ENCODE measurements at regions not wholly inside any gene's neighbourhood (a gene's known extent, or its start where the extent isn't known, plus 50 kb on each side); places are given as distances from the start of the nearest gene placed in this dataset.

GRCh38 chr5:121263456-121263855 lies 588.2 kb upstream of the FTMT start:
- H3F3A ChIP-seq (ENCODE audit: insufficient read depth, low read depth), result no peaks in the 10 kb centered on the region
- ChIA-PET CTCF (no interaction called here), POLR2A (ENCODE audit: unreplicated experiment) (no interaction called here)
- no peaks in the 10 kb centered on the region for H4K20me1 ChIP-seq (ENCODE audit: insufficient read depth)
- BruUV-seq (replicated peaks), result no TSS peak
- H3K36me3 ChIP-seq (ENCODE audit: low read depth), result no peaks in the 10 kb centered on the region
- no peaks in the 10 kb centered on the region for H3K27me3 ChIP-seq (ENCODE audit: insufficient read depth, low read depth)
- no peak overlapping the region for H2AFZ ChIP-seq
- no peaks in the 10 kb centered on the region for H3K4me1 ChIP-seq (replicated peaks; ENCODE audit: insufficient read depth)
- intact Hi-C loops (cut with micrococcal nuclease; ENCODE audit: unreplicated experiment), result no loop called here
- DNase-seq, result no peak
- no peaks in the 10 kb centered on the region for H3K9me3 ChIP-seq (ENCODE audit: insufficient read depth, low read depth)
- H3K27ac ChIP-seq, result no peak overlapping the region
- TF ChIP-seq, protein P1, sequence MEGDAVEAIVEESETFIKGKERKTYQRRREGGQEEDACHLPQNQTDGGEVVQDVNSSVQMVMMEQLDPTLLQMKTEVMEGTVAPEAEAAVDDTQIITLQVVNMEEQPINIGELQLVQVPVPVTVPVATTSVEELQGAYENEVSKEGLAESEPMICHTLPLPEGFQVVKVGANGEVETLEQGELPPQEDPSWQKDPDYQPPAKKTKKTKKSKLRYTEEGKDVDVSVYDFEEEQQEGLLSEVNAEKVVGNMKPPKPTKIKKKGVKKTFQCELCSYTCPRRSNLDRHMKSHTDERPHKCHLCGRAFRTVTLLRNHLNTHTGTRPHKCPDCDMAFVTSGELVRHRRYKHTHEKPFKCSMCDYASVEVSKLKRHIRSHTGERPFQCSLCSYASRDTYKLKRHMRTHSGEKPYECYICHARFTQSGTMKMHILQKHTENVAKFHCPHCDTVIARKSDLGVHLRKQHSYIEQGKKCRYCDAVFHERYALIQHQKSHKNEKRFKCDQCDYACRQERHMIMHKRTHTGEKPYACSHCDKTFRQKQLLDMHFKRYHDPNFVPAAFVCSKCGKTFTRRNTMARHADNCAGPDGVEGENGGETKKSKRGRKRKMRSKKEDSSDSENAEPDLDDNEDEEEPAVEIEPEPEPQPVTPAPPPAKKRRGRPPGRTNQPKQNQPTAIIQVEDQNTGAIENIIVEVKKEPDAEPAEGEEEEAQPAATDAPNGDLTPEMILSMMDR (conservative IDR thresholded peaks at IDR 0.05), result no peak
- TF ChIP-seq EZH2 (IDR thresholded peaks at IDR 0.05; ENCODE audit: low read depth), result no peak
- no peak overlapping the region for H3K4me3 ChIP-seq
- no peaks in the 10 kb centered on the region for H3K79me2 ChIP-seq (ENCODE audit: low read depth)
- H3K4me2 ChIP-seq, result no peak overlapping the region
- H3K9me2 ChIP-seq (ENCODE audit: insufficient read depth), result no peaks in the 10 kb centered on the region; the same call in 1 of the 2 replicates

- no TSS peak for BruUV-seq (replicated peaks)
- no peaks in the 10 kb centered on the region for H3K27me3 ChIP-seq (ENCODE audit: insufficient read depth, low read depth)
- H3K36me3 ChIP-seq (ENCODE audit: low read depth), result no peaks in the 10 kb centered on the region
- no peak overlapping the region for H3K4me2 ChIP-seq
- H3K79me2 ChIP-seq (ENCODE audit: low read depth), result no peaks in the 10 kb centered on the region
- POLR2A ChIA-PET (ENCODE audit: unreplicated experiment), result no interaction called here
- no peaks in the 10 kb centered on the region for H3F3A ChIP-seq (ENCODE audit: insufficient read depth, low read depth)
- H3K9me3 ChIP-seq (ENCODE audit: insufficient read depth, low read depth), result no peaks in the 10 kb centered on the region
- intact Hi-C loops (cut with micrococcal nuclease; ENCODE audit: unreplicated experiment), result no loop called here
- no peaks in the 10 kb centered on the region; the same call in 1 of the 2 replicates for H3K9me2 ChIP-seq (ENCODE audit: insufficient read depth)
- no peak for TF ChIP-seq EZH2 (IDR thresholded peaks at IDR 0.05; ENCODE audit: low read depth)
- TF ChIP-seq, protein P1 (conservative IDR thresholded peaks at IDR 0.05), result no peak
- H2AFZ ChIP-seq, result no peak overlapping the region
- H3K4me3 ChIP-seq, result no peak overlapping the region
- CTCF ChIA-PET, result interaction anchor here (0.6 kb wide), 2 partner anchors 17 to 611 kb away, joined by 3 to 8 read pairs; no protein-coding TSS in a partner anchor
- H3K4me1 ChIP-seq (replicated peaks; ENCODE audit: insufficient read depth), result no peaks in the 10 kb centered on the region
- DNase-seq, result no peak
- no peak overlapping the region for H3K27ac ChIP-seq
- no peaks in the 10 kb centered on the region for H4K20me1 ChIP-seq (ENCODE audit: insufficient read depth)
Observed at GRCh38 chr5:121264605-121265004, 587.1 kb upstream of the FTMT start.

- intact Hi-C loops (cut with micrococcal nuclease; ENCODE audit: unreplicated experiment), result no loop called here
Observed at GRCh38 chr5:121271546-121271945, 580.1 kb upstream of the FTMT start.

More at GRCh38 chr5:121271546-121271945, 580.1 kb upstream of the FTMT start:
- H3K27me3 ChIP-seq (ENCODE audit: insufficient read depth, low read depth), result no peaks in the 10 kb centered on the region
- no TSS peak for BruUV-seq (replicated peaks)
- no peak overlapping the region for H2AFZ ChIP-seq
- CTCF ChIA-PET, result no interaction called here
- H3K27ac ChIP-seq, result no peak overlapping the region
- H3K9me3 ChIP-seq (ENCODE audit: insufficient read depth, low read depth), result no peaks in the 10 kb centered on the region; the same call in 1 of the 2 replicates
- POLR2A ChIA-PET (ENCODE audit: unreplicated experiment), result no interaction called here
- H3K4me1 ChIP-seq (replicated peaks; ENCODE audit: insufficient read depth), result peaks cover 14% of the 10 kb centered on the region
- DNase-seq, result no peak
- H4K20me1 ChIP-seq (ENCODE audit: insufficient read depth), result no peaks in the 10 kb centered on the region
- H3F3A ChIP-seq (ENCODE audit: insufficient read depth, low read depth), result peaks cover 6% of the 10 kb centered on the region; the same call in 1 of the 2 replicates
- H3K36me3 ChIP-seq (ENCODE audit: low read depth), result no peaks in the 10 kb centered on the region
- no peak overlapping the region for H3K4me2 ChIP-seq
- H3K4me3 ChIP-seq, result no peak overlapping the region
- no peaks in the 10 kb centered on the region for H3K79me2 ChIP-seq (ENCODE audit: low read depth)
- H3K9me2 ChIP-seq (ENCODE audit: insufficient read depth), result no peaks in the 10 kb centered on the region; the same call in 1 of the 2 replicates
- TF ChIP-seq, protein P1 (conservative IDR thresholded peaks at IDR 0.05), result no peak
- no peak for TF ChIP-seq EZH2 (IDR thresholded peaks at IDR 0.05; ENCODE audit: low read depth)
